ENCODE measurements at regions not wholly inside any gene's neighbourhood (a gene's known extent, or its start where the extent isn't known, plus 50 kb on each side); places are given as distances from the start of the nearest gene placed in this dataset.

- DNase-seq (ENCODE audit: low read depth) = peak; percentile 16
These were observed 307.9 kb upstream of the CBLB start for GRCh38 chr3:106176734-106177133.

DNA sequence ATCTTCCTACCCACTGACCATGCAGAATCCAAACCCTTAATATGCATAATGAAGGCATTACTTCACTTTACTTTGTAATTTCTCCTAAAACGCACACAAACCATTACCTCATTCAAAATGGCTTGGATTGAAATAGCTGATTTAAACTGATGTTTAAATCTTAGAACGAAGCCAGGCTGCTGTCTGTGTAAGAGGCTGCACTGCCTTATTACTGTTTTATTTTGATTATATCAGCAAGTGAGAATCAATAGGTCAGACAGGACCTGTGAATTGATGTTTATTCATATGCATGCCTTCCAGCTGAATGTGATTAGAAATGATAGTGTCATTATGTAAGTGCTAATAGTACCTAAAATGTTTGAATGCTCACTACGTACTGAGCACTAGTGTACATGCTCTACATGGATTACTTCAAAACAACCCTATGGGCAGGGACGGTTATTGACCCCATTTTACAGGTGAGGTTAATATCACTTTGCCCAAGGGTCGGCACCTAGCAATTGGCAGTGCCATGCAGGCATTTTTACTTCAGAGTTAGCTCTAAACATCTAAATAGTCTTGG lies 314.2 kb upstream of the CBLB start:
- DNase-seq (ENCODE audit: low read depth) = no peak

DNA sequence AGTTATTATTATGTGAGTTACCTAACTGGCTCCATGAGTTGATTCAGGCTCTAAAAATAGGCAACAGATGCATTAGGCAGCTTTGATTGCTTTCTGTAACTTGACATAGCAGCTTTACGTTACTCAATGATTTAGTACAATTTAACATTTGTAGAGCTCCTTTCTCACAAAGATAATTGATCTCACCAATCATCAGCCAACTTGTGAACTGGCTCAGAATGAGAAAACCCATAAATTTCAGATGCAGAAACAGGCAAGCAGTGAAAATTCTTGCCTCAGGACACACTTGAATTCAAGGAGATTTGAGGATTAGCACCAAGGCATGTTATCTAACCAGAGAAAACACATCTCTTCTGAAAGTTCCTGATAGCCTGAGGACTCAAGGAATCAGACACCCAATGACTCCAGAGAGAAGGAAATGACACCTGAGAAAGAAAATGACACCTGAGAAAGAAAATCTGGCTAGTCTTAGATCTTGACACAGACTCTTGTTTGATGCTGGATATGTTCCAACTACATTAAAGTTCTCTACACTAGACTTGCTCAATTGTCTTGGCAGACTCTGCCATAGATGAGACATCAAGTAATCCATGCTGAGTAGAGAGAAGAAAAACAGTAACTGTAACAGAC lies 315.1 kb upstream of the CBLB start:
- DNase-seq (ENCODE audit: low read depth) = no peak

DNA sequence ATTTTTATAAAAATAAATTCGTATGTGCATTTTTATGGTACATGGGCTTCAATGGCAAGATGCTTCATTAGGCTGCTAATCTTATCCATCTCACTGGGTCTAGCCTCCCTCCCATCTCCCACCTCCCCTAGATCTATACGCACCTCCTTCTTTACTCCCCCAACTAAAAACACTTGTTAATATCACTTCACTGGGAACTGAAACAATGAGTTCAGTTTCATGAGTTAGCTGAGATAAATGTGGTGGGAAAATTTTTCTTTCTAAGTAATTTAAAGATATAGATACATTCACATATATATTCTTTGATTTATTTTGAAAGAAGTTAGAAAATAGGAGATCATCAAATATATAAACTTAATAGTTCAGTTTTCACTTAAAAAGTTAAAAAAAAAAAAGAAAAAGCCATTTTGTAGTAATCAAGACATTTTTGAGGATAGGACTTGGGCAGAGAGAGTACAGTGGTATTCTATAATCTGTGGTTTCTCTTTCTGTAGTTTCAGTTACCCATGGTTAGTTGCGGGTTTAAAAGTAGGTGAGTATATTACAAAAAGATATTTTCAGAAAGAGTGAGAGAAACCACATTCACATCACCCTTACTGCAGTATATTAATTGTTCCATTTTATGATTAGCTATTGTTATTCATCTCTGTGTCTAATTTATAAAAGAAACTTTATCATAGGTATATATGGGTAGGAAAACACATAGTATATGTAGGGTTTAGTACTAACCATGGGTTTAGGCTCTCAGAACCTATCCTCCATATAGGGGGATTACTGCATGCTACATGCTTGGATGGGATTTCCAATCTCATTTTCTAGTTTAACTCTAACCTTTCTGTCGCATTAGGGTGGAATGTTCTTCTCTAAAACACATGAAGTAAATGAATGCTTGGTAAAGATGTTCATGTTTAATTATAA lies 316.0 kb upstream of the CBLB start:
- DNase-seq (ENCODE audit: low read depth) = no peak

DNA sequence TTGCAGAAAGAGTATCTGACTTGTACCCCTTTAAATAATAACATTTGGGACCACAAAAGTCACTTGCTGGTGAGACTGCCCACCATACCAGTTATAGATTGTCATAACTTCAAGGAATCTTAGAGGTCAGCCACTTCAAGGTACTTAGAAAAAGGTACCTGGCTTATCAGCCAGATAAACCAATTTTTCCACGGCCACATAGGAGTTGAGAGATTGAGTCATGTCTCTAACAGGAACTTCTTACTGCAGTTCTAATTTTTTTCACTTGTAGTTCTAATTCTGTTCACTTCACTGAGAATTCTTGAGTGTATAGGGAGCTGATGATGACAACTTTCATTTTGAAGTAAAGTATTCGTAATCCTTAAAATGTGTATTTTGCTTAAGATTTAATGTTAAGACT lies 317.1 kb upstream of the CBLB start:
- no peak for DNase-seq (ENCODE audit: low read depth)

- no peak for DNase-seq (ENCODE audit: low read depth)
These were observed 321.5 kb upstream of the CBLB start for GRCh38 chr3:106190296-106190695.

- DNase-seq (ENCODE audit: low read depth) = no peak
These were observed 322.4 kb upstream of the CBLB start for GRCh38 chr3:106191211-106191610.

GRCh38 chr3:106191913-106192312 lies 323.1 kb upstream of the CBLB start:
- DNase-seq (ENCODE audit: low read depth) = no peak

DNA sequence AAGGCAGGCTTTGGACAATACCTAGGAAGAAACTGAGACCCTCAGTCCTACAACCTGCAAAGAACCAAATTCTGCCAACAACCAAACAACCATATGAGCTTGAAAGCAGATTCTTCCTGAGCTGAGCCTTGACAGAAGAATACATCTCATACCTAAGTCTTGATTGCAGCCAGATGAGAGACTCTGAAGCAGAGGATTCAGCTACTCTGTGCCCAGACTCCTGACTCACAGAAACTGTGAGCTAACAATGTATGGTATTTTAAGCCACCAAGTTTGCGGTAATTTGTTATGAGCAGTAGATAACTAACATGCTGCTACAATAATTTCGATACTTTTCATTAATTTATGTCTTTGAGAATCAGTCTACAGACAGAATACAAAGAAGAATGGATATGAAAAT lies 325.1 kb upstream of the CBLB start:
- DNase-seq (ENCODE audit: low read depth) = no peak

GRCh38 chr3:106194726-106195125 lies 325.9 kb upstream of the CBLB start:
- DNase-seq (ENCODE audit: low read depth) = no peak

DNA sequence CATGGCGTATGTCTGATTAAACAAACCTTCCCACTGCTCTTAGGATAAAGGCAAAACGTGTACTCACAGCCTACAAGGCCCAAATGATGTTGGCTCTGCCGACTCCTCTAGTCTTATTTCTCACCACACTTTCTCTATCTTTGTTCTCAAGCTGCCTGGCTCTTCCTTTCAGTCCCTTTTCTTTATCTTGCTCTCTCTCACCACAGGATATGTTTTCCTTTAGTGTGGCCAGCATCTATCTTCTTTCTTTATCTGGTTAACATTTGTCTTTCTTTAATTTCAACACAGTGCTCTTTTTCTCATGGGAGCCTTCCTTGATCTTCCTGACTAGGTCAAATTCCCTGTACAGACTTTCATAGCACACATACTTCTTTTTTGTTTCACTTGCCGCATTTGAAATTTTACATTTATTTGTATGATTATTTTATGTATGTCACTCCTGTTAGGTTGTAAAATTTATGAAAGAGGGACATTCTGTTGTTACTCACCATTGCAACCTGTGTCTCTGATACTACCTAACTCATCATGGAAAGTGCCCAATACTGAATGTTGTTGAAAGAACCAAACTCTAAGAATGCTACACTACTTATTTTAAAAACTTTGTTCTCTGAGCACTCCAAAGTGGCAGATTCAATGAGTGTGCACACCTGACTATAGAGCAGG lies 328.9 kb upstream of the CBLB start:
- DNase-seq (ENCODE audit: low read depth) = no peak

GRCh38 chr3:106204160-106204868 lies 335.5 kb upstream of the CBLB start:
- no peak for DNase-seq (ENCODE audit: low read depth)

DNA sequence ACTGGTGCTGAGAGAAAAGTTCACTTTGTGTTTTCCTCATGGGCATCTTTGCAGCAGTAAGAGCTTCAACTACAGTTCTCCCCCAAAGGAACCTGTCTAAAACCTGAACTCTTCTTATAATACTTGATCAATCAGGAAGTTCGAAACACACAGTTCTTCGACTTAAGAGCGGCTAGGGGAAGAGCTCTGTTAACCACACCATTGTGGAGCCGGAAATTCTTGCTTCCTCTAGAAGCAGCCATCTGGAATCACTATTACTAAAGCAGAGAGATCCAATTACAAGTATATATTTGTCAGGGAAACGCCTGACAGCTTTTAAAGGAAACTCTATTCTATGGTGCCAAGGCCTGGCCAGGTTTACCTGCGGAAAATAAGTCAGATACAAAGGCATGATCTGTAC lies 337.3 kb upstream of the CBLB start:
- DNase-seq (ENCODE audit: low read depth) = no peak

DNA sequence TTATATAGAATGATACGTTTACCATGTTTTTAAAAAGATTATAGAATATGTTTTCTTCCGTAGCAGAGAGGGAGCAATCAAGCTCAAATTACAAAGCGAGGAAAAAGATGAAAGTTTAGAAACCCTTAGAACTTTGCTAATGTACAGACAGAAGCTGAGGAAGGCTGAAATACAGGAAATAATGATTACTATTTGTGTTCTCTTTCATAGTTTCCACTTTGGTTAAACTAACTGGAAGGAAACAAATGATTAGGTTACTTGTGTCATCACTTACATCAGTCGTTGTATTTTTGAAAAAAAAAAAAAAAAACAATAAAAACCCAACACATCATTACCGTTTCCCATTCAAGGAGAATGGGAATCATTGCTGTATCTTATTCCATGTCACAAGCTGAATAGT lies 337.8 kb upstream of the CBLB start:
- no peak for DNase-seq (ENCODE audit: low read depth)

DNA sequence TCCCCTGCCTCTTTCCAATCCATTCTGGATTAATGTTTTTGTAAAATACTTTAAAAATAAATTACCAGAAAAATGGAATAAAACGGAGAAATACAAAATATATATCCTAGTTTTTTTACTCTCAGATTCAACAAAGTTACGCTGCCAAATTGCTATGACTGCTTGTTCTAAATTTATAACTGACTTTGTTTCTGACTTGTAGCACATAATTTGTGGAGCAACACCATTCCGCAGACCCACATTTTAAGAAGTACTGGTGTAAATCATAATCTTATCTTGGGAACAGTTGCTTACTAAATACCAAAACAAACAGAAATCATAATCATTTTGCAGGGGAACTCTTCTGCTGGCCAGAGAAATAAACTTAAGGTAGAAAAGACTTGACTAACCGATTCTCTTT lies 339.4 kb upstream of the CBLB start:
- no peak for DNase-seq (ENCODE audit: low read depth)

DNA sequence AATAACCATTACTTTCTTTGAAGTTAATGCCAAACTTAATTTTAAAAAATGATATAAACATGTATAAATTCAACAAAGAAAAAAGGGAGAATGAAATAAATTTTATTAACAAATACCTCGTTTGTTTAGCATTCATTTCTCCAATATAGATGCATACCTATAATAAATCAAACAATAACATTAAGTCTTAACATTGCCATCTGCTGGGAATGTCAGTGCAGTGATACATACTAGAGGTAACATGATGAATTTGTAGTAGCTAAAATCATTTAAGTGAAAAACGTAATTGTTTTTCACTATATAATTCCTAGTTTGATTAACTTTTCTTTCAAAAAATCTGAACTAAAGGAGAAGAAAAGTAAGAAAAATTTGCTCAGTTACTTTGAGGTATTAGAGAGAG lies 340.2 kb upstream of the CBLB start:
- no peak for DNase-seq (ENCODE audit: low read depth)

GRCh38 chr3:106209482-106209881 lies 340.7 kb upstream of the CBLB start:
- DNase-seq (ENCODE audit: low read depth) = no peak

DNA sequence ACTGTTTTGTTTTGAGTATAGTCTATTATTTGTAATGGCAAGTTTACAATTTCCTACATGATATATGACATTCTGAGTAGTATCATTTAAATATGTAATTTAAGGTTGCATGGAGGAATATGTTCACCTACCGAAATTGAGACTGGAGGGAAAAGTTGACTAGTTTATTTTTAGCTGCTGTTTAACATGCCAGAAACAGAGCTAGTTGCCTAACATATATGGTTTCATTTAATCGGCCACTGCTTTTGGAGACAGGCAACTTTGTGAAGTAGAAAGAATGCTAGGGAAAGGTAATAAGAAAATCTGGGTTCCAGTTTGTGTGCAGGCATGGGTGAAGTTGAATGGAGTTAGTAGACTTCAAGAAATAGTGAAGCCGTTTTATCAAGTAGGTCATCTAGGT lies 342.1 kb upstream of the CBLB start:
- DNase-seq (ENCODE audit: low read depth) = no peak

DNA sequence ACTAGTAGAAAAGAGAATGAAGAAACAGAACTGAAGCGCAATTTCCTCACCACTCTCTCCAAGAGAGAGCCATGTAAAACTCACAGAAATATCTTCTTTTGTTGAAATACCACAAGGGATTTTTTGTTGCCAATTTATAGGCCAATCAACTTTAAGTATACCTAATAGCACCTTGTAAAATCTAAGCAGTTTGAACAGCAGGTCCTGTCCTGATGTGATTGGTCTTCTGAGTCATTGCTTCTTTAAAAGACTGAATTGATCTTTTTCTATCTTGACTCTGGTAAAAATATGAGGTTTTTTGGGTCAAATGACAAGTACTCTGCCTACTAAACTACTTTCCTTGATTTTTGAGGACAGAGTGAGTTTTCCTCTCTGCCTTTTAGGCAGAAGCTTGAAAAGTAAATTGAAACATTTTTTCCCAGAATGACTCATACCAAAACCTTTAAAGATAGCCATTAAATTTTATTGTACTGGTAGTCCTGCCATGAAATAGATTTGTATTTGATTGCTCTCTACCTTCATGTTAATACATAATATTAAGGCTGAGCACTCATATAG lies 343.9 kb upstream of the CBLB start:
- no peak for DNase-seq (ENCODE audit: low read depth)

DNA sequence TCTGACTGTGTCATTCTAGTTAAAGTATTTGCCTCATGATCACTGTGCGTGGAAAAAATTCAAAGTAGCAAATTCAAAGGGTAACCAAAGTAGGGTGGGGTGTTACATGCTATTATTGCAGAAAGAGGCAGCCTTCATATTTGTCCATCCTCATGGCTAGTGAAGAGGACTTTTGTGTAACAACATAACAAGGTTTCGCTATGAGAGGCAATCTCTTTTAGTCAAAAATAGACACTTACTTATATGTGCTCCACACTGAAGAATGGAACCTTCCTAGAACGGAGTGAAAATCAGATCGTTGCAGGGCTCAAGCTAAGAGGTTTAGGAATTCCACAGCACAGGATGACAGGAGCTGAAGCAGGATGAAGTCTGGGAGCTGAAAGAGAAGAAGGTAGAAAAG lies 345.1 kb upstream of the CBLB start:
- no peak for DNase-seq (ENCODE audit: low read depth)

DNA sequence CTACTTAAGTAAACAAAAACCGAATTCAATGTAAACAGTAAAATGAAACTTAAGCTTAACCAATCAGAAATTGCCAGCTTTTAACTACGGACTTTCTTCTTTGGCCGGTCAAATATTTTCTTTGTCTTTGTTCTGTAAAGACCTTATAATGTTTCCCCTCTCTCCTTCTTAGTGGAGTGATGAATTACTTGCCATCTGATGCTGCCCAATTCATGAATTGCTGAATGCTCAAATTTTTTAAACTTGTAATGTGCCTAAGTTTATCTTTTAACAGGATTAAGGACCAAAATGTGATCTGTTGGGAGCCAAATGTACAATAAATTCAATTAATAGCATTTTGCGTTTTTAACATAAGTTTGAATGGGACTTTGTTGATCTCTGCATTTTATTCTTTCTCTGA lies 345.8 kb upstream of the CBLB start:
- no peak for DNase-seq (ENCODE audit: low read depth)

DNA sequence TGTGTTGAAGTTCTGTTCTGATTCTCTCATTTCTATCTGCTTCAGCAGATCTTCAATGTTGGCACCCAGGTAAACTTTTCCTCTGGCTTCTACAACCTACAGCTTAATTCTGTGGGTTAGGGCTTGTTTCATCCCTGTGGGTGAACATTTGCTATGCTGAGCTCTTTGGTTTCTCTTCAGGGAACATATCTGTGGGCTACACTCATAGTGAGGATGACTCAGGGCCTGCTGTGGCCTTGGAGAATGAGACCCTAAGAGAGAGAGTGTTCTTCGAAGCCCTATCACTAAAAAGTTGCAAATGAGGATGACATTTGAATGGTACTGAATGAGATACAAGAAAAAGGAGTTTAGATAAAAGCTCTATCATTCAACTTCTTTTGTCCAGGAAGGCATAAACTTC lies 346.2 kb upstream of the CBLB start:
- DNase-seq (ENCODE audit: low read depth) = no peak

Data from T-helper 22 cell (primary cell).